ENCODE measurements at regions not wholly inside any gene's neighbourhood (a gene's known extent, or its start where the extent isn't known, plus 50 kb on each side); places are given as distances from the start of the nearest gene placed in this dataset.
"Not testable (repeated sequence)": the region's sequence is repeated elsewhere in the genome, so short reads cannot be mapped to it uniquely, and the experiment has no call there.

GRCh38 chr20:28562510-28562898, 2695.0 kb upstream of the DEFB115 start:
- Histone ChIP-seq H3K4me1 (ENCODE audit: control insufficient read depth, extremely low read depth, insufficient read depth, low read length) (no peaks in the 10 kb centered on the region), H2AFZ (ENCODE audit: low read length) (no peak overlapping the region), H3K4me2 (ENCODE audit: extremely low read depth, insufficient read depth, low read length) (no peak overlapping the region), H4K20me1 (ENCODE audit: control insufficient read depth, extremely low read depth, insufficient read depth, low read length) (no peaks in the 10 kb centered on the region), H3K79me2 (ENCODE audit: control insufficient read depth, insufficient read depth, low read length) (no peaks in the 10 kb centered on the region), H3K4me3 (replicated peaks in 1 of 4; ENCODE audit: control extremely low read depth in 1 of 4, insufficient read depth in 1 of 4, low read depth in 3 of 4, low read length in 4 of 4) (no peak overlapping the region), H3K36me3 (ENCODE audit: control insufficient read depth, insufficient read depth, low read length) (no peaks in the 10 kb centered on the region), H3K9ac (ENCODE audit: insufficient read depth, low read length) (no peak overlapping the region), H3K27me3 (ENCODE audit: control insufficient read depth, insufficient read depth, low read length) (no peaks in the 10 kb centered on the region), H3K27ac (ENCODE audit: insufficient read depth, low read length) (peak overlapping the region; percentile 16), H3K9me3 (ENCODE audit: control insufficient read depth, insufficient read depth, low read depth, low read length) (no peaks in the 10 kb centered on the region)
- no peak for TF ChIP-seq CTCF (conservative IDR thresholded peaks at IDR 0.05 in 1 of 2, IDR thresholded peaks at IDR 0.05 in 1 of 2; ENCODE audit: low read depth in 1 of 2, low read length in 2 of 2)
- no peak for TF ChIP-seq EZH2 (IDR thresholded peaks at IDR 0.05; ENCODE audit: low read length, missing control alignments)
- DNase-seq (ENCODE audit: low read depth in 2 of 2) = peak; percentile 54 to 83

- not testable (repeated sequence) for H3K4me1 ChIP-seq (ENCODE audit: control insufficient read depth, extremely low read depth, insufficient read depth, low read length); H3K4me2 ChIP-seq (ENCODE audit: extremely low read depth, insufficient read depth, low read length); H3K4me3 ChIP-seq (replicated peaks in 1 of 4; ENCODE audit: control extremely low read depth in 1 of 4, insufficient read depth in 1 of 4, low read depth in 3 of 4, low read length in 4 of 4); H3K9ac ChIP-seq (ENCODE audit: insufficient read depth, low read length); H3K36me3 ChIP-seq (ENCODE audit: control insufficient read depth, insufficient read depth, low read length); H3K79me2 ChIP-seq (ENCODE audit: control insufficient read depth, insufficient read depth, low read length); H4K20me1 ChIP-seq (ENCODE audit: control insufficient read depth, extremely low read depth, insufficient read depth, low read length); H2AFZ ChIP-seq (ENCODE audit: low read length); H3K9me3 ChIP-seq (ENCODE audit: control insufficient read depth, insufficient read depth, low read depth, low read length); H3K27me3 ChIP-seq (ENCODE audit: control insufficient read depth, insufficient read depth, low read length)
- H3K27ac ChIP-seq (ENCODE audit: insufficient read depth, low read length) = peak overlapping the region; percentile 16
- peak; percentile 70 to 89 for DNase-seq (ENCODE audit: low read depth in 2 of 2)
These were observed 2694.5 kb upstream of the DEFB115 start for GRCh38 chr20:28562899-28563521.

GRCh38 chr20:28564024-28564423, 2693.4 kb upstream of the DEFB115 start:
- H3K9me3 ChIP-seq (ENCODE audit: control insufficient read depth, insufficient read depth, low read depth, low read length); H3K27me3 ChIP-seq (ENCODE audit: control insufficient read depth, insufficient read depth, low read length); H3K27ac ChIP-seq (ENCODE audit: insufficient read depth, low read length); H2AFZ ChIP-seq (ENCODE audit: low read length); H3K79me2 ChIP-seq (ENCODE audit: control insufficient read depth, insufficient read depth, low read length); H4K20me1 ChIP-seq (ENCODE audit: control insufficient read depth, extremely low read depth, insufficient read depth, low read length); H3K9ac ChIP-seq (ENCODE audit: insufficient read depth, low read length); H3K4me1 ChIP-seq (ENCODE audit: control insufficient read depth, extremely low read depth, insufficient read depth, low read length); H3K4me3 ChIP-seq (replicated peaks in 1 of 4; ENCODE audit: control extremely low read depth in 1 of 4, insufficient read depth in 1 of 4, low read depth in 3 of 4, low read length in 4 of 4); H3K4me2 ChIP-seq (ENCODE audit: extremely low read depth, insufficient read depth, low read length); H3K36me3 ChIP-seq (ENCODE audit: control insufficient read depth, insufficient read depth, low read length); DNase-seq (ENCODE audit: low read depth in 2 of 2): not testable (repeated sequence)

- not testable (repeated sequence) for H2AFZ ChIP-seq (ENCODE audit: low read length); H3K27me3 ChIP-seq (ENCODE audit: control insufficient read depth, insufficient read depth, low read length); H3K79me2 ChIP-seq (ENCODE audit: control insufficient read depth, insufficient read depth, low read length); H3K36me3 ChIP-seq (ENCODE audit: control insufficient read depth, insufficient read depth, low read length); DNase-seq (ENCODE audit: low read depth in 2 of 2); H3K4me2 ChIP-seq (ENCODE audit: extremely low read depth, insufficient read depth, low read length); H3K9ac ChIP-seq (ENCODE audit: insufficient read depth, low read length); H3K9me3 ChIP-seq (ENCODE audit: control insufficient read depth, insufficient read depth, low read depth, low read length); H3K27ac ChIP-seq (ENCODE audit: insufficient read depth, low read length); H3K4me1 ChIP-seq (ENCODE audit: control insufficient read depth, extremely low read depth, insufficient read depth, low read length); H4K20me1 ChIP-seq (ENCODE audit: control insufficient read depth, extremely low read depth, insufficient read depth, low read length); H3K4me3 ChIP-seq (replicated peaks in 1 of 4; ENCODE audit: control extremely low read depth in 1 of 4, insufficient read depth in 1 of 4, low read depth in 3 of 4, low read length in 4 of 4)
These were observed 2692.6 kb upstream of the DEFB115 start for GRCh38 chr20:28564688-28565463.
